Fibroblast of skin of left quadriceps (primary cell): ENCODE measurements at regions not wholly inside any gene's neighbourhood (a gene's known extent, or its start where the extent isn't known, plus 50 kb on each side); places are given as distances from the start of the nearest gene placed in this dataset.

ENCODE experiments used
- DNase-seq, 2 experiments: peaks; one replicate each; pipeline ENCODE4 v3.0.0-alpha.2; 2013; ENCODE audit warnings: low read depth in 2 of 2

- no peak for DNase-seq
These were observed 1043.0 kb upstream of the POU3F3 start for GRCh38 chr2:103810875-103811274.

GRCh38 chr2:103814016-103814415 is 1039.9 kb upstream of the POU3F3 start:
- DNase-seq, result no peak

DNA sequence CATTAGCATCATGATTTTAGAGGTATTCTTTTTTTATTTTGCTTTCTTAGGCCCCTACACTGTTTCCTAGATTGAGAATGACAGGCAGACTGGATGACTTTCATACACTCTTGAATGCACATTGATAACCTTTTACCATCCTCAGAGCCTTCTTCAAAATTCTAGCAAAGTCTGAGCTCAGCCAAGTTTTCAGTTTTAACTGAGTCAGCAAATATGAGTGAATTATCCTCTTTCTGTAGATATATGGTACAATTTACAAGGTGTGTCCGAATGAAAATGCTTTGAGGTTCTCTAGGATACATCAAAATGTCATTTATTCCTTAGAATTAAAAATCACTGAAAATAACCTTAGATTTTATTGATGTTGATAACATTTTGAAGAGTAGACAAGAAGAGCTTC is 1038.2 kb upstream of the POU3F3 start:
- DNase-seq, result no peak

GRCh38 chr2:103817746-103818145 is 1036.2 kb upstream of the POU3F3 start:
- no peak for DNase-seq

GRCh38 chr2:103818176-103818575 is 1035.7 kb upstream of the POU3F3 start:
- DNase-seq, result no peak

GRCh38 chr2:103819599-103819998 is 1034.3 kb upstream of the POU3F3 start:
- DNase-seq, result no peak

DNA sequence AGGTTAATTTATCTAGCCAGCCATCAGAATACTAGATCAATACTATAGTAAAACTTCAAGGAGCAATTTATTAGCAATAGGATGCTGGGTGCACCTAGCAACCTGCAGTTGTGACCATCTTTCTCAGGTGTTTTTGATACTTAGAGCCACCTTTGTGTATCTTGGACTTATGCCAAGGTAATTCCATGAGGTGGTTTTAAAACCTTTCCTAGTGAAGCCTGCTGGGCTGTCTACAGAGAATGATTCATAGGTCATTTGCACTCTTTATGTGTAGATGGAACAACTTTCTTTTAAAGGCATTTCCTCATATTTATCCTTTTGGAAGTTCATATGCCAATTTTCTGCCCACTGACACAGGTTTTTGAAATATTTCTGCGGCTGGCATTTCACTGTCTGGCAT is 1030.1 kb upstream of the POU3F3 start:
- DNase-seq, result no peak

DNA sequence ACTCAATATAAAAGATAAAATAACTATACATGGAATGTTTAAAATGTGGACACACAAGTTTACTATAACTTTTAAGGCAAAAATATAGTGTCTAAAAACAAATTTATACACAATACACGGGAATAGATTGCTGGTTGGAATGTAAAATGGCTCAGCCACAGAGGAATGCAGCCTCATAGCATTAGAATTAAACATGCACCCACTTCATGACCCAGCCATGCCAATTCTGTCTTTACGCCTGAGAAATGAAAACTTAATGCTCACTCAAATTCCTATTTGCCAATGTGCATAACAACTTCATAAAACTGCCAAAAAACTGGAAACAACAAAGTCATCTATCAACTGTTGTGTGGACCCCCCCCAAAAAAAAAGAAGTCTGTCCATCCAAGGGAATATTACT is 1006.6 kb upstream of the POU3F3 start:
- no peak for DNase-seq

- no peak for DNase-seq
These were observed 994.7 kb upstream of the POU3F3 start for GRCh38 chr2:103859238-103859637.

DNA sequence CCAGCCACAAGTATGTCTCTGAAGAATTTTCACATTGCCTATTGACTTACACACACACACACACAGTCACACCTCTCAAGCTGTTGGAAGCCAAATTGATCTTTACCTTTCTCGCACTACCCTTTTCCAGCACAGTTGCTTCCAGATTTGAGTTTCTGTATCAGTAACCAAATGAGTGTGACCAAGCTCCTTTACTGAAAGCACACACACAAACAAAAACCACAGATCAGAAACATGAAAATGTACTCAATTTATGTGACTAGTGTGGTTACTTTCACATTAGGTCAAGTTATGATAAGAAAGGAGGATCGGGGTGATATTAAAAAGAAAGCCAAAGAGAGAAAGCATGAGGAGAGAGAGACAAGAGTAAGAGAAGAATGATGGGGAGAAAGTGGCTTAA is 993.9 kb upstream of the POU3F3 start:
- no peak for DNase-seq

- no peak for DNase-seq
These were observed 985.5 kb upstream of the POU3F3 start for GRCh38 chr2:103868396-103868795.

GRCh38 chr2:103873716-103874351 is 980.1 kb upstream of the POU3F3 start:
- DNase-seq, result no peak

- no peak for DNase-seq
These were observed 978.8 kb upstream of the POU3F3 start for GRCh38 chr2:103875131-103875530.

GRCh38 chr2:103875531-103875930 is 978.4 kb upstream of the POU3F3 start:
- DNase-seq, result no peak

DNA sequence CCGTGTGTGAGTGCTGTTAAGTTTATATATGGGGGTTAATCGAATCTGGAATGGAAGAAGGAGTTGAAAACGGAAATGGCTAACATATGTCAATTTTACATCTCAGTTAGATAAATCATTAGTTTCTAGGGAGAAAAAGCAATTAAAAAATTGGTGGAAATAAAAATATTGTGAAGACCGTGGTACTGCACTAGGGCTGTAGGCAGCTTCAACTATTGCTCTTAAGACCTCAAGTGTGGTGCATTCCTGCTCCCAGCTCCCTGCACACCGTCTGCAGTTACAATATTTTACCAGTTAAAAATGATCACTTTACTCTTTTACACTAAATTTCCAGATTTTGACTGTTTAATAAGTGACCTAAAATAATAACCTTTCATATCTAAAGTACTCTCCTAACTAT is 977.3 kb upstream of the POU3F3 start:
- DNase-seq, result no peak

- no peak for DNase-seq
These were observed 974.8 kb upstream of the POU3F3 start for GRCh38 chr2:103879101-103879500.

GRCh38 chr2:103880081-103880834 is 973.7 kb upstream of the POU3F3 start:
- no peak for DNase-seq

GRCh38 chr2:103887625-103888024 is 966.3 kb upstream of the POU3F3 start:
- peak; percentile 9 to 13 for DNase-seq

DNA sequence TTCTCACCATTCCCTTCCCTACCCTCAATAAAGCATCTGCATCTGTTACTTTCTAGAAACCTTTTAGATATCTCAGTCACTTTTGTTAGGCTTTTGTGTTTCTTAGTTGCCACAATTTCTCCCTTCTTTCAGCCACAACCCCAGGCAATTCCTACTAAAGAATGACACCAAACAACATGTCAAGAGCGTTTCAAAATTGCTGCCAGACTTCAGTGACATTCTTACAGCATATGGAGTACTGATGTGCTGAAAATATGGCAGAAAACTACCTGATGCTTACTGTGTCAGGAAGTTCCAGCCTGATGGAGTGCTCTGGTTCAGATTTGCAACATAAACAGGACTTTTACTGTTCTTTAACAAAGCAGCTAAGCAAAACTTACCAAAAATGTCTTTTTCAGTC is 957.7 kb upstream of the POU3F3 start:
- DNase-seq, result no peak

DNA sequence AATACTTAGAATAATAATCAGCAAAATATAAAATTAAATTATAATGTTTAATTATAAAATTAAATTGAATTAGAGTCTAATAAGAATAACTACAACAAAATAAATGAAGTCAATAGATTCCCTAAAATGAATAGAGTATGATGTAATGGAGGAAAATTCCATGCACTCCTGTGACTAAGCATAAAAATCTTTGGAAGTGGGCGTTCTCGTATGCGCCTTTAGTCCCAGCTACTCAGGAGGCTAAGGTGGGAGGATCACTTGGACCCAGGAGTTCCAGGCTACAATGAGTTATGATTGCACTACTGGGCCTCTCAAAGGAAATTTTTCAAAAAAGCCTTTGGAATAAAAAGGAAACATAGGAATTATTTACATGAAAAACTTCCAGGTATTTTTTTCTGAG is 955.4 kb upstream of the POU3F3 start:
- DNase-seq, result no peak

DNA sequence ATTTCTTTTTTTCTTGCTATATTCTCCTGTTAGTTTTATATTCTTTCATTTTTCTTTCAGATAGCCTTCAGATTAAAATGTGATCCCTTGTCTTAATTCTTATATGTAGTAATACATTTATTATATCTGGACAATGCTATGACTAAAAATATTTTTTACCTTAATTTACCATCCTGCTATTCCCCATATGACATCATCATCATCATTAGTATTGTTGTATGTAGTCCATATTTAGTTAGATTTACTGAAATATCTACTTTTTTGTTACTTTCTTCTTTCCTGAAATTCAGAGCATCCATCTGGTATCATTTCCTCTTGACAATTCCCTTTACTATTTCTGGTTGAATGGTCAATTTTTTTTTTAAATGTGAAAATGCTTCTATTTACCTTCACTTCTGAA is 951.6 kb upstream of the POU3F3 start:
- DNase-seq, result no peak

- no peak for DNase-seq
These were observed 932.8 kb upstream of the POU3F3 start for GRCh38 chr2:103921161-103921560.

DNA sequence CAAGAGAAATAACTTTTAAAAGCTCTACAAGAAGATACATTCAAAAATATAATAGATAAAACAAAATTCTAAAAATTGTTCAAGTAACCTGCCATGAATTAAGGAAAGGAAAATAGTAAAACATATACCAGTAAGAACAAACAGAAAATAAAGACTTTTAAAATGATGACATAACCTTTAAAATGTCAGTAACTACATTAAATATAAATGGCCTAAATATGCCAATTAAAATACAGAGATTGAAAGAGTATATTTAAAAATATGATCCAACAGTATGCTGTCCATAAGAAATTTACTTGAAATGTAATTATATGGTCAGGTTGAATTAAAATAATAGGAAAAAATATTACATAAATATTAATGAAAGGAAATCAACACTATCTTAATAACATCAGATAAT is 911.7 kb upstream of the POU3F3 start:
- no peak for DNase-seq

- no peak for DNase-seq
These were observed 908.8 kb upstream of the POU3F3 start for GRCh38 chr2:103945083-103945482.
